H9 (cell line): ENCODE measurements at regions not wholly inside any gene's neighbourhood (a gene's known extent, or its start where the extent isn't known, plus 50 kb on each side); places are given as distances from the start of the nearest gene placed in this dataset.

Source experiments
- DNase-seq: peaks from one replicate; pipeline ENCODE4 v3.0.0-alpha.2; 2017
- H2AFZ ChIP-seq: one replicate; pipeline ENCODE4 v1.6.1; 2013; ENCODE audit warnings: mild to moderate bottlenecking, low read length, control low read depth, moderate library complexity
- H2AK5ac ChIP-seq: 2 replicates; pipeline ENCODE4 v1.6.1; 2013; ENCODE audit warnings: low read length, control low read depth, mixed read lengths; ENCODE audit not compliant: insufficient read length
- H2BK120ac ChIP-seq: one replicate; pipeline ENCODE4 v1.6.1; 2013; ENCODE audit warnings: low read depth, mild to moderate bottlenecking, low read length, control low read depth, inconsistent platforms; ENCODE audit not compliant: poor library complexity, severe bottlenecking
- H2BK12ac ChIP-seq: 2 replicates; pipeline ENCODE4 v1.6.1; 2013; ENCODE audit warnings: low read length, control low read depth, mixed read lengths, low read depth; ENCODE audit not compliant: insufficient read length
- H2BK15ac ChIP-seq: 2 replicates; pipeline ENCODE4 v1.6.1; 2013; ENCODE audit warnings: low read depth, low read length, control low read depth
- H2BK20ac ChIP-seq: one replicate; pipeline ENCODE4 v1.6.1; 2013; ENCODE audit warnings: low read depth, mild to moderate bottlenecking, low read length, control low read depth, inconsistent platforms; ENCODE audit not compliant: poor library complexity, severe bottlenecking
- H2BK5ac ChIP-seq: 2 replicates; pipeline ENCODE4 v1.6.1; 2013; ENCODE audit warnings: low read length, control low read depth, mixed read lengths; ENCODE audit not compliant: insufficient read length
- H3K14ac ChIP-seq: 2 replicates; pipeline ENCODE4 v1.6.1; 2013; ENCODE audit warnings: low read length, control low read depth; ENCODE audit not compliant: insufficient read depth
- H3K18ac ChIP-seq: 2 replicates; pipeline ENCODE4 v1.6.1; 2013; ENCODE audit warnings: low read depth, mild to moderate bottlenecking, mixed read lengths, low read length, control low read depth; ENCODE audit not compliant: insufficient read length
- H3K23ac ChIP-seq: 2 replicates; pipeline ENCODE4 v1.6.1; 2013; ENCODE audit warnings: low read length, control low read depth, mixed read lengths, low read depth; ENCODE audit not compliant: insufficient read length
- H3K23me2 ChIP-seq: 2 replicates; pipeline ENCODE4 v1.6.1; 2013; ENCODE audit warnings: low read depth, mild to moderate bottlenecking, mixed read lengths, low read length, control low read depth; ENCODE audit not compliant: insufficient read length, poor library complexity, severe bottlenecking
- H3K27ac ChIP-seq: 2 replicates; pipeline ENCODE4 v1.5.1; 2013; ENCODE audit warnings: low read length, control low read depth, mixed read lengths, low read depth; ENCODE audit not compliant: insufficient read length
- H3K27me3 ChIP-seq: 2 replicates; pipeline ENCODE4 v1.6.1; 2013; ENCODE audit warnings: low read length, control low read depth, inconsistent platforms; ENCODE audit not compliant: insufficient read depth
- H3K4ac ChIP-seq: 2 replicates; pipeline ENCODE4 v1.6.1; 2013; ENCODE audit warnings: low read depth, mild to moderate bottlenecking, control low read depth, inconsistent platforms, low read length, moderate library complexity
- H3K4me1 ChIP-seq: 2 replicates; pipeline ENCODE4 v1.6.1; 2013; ENCODE audit warnings: low read length, control low read depth, inconsistent platforms; ENCODE audit not compliant: insufficient read depth
- H3K4me2 ChIP-seq: 2 replicates; pipeline ENCODE4 v1.6.1; 2013; ENCODE audit warnings: low read length, control low read depth, mixed read lengths; ENCODE audit not compliant: insufficient read length, insufficient read depth
- H3K56ac ChIP-seq: 2 replicates; pipeline ENCODE4 v1.6.1; 2013; ENCODE audit warnings: low read depth, mild to moderate bottlenecking, mixed read lengths, low read length, control low read depth; ENCODE audit not compliant: insufficient read length
- H3K79me1 ChIP-seq: 2 replicates; pipeline ENCODE4 v1.6.1; 2013; ENCODE audit warnings: low read depth, mild to moderate bottlenecking, moderate library complexity, low read length, control low read depth, inconsistent platforms; ENCODE audit not compliant: insufficient read depth, poor library complexity, severe bottlenecking
- H3K79me2 ChIP-seq: 2 replicates; pipeline ENCODE4 v1.6.1; 2013; ENCODE audit warnings: low read length, control low read depth, inconsistent platforms; ENCODE audit not compliant: insufficient read depth
- H3K9ac ChIP-seq: 2 replicates; pipeline ENCODE4 v1.6.1; 2013; ENCODE audit warnings: low read length, control low read depth, mixed read lengths; ENCODE audit not compliant: insufficient read length; ENCODE audit errors: extremely low read depth
- H3K9me3 ChIP-seq: one replicate; pipeline ENCODE4 v1.6.1; 2013; ENCODE audit warnings: low read depth, low read length, inconsistent platforms; ENCODE audit not compliant: control insufficient read depth
- H3T11ph ChIP-seq: one replicate; pipeline ENCODE4 v1.6.1; 2013; ENCODE audit warnings: mild to moderate bottlenecking, low read length, control low read depth, inconsistent platforms
- H4K20me1 ChIP-seq: one replicate; pipeline ENCODE4 v1.6.1; 2013; ENCODE audit not compliant: control insufficient read depth, insufficient read length, insufficient read depth
- H4K5ac ChIP-seq: 2 replicates; pipeline ENCODE4 v1.6.1; 2013; ENCODE audit warnings: low read depth, mild to moderate bottlenecking, mixed read lengths, low read length, control low read depth; ENCODE audit not compliant: insufficient read length
- H4K8ac ChIP-seq: replicated peaks from 2 replicates; pipeline ENCODE4 v1.6.1; 2013; ENCODE audit warnings: low read length, control low read depth, mixed read lengths, low read depth; ENCODE audit not compliant: insufficient read length
- H4K91ac ChIP-seq: 2 replicates; pipeline ENCODE4 v1.6.1; 2013; ENCODE audit warnings: low read depth, mild to moderate bottlenecking, moderate library complexity, mixed read lengths, low read length, control low read depth; ENCODE audit not compliant: insufficient read length
- H3K27ac Mint-ChIP-seq, 3 experiments: 2 replicates in 2 of 3; 3 replicates in 1 of 3; pipeline ENCODE4 v1.8.0; 2020 to 2021; ENCODE audit warnings: mixed read lengths in 3 of 3, mild to moderate bottlenecking in 1 of 3, moderate library complexity in 1 of 3
- H3K27me3 Mint-ChIP-seq: 2 replicates; pipeline ENCODE4 v1.8.0; 2021; ENCODE audit warnings: low read depth, mild to moderate bottlenecking, moderate library complexity, mixed read lengths
- H3K36me3 Mint-ChIP-seq, 3 experiments: 2 replicates in 2 of 3; 3 replicates in 1 of 3; pipeline ENCODE4 v1.8.0; 2020 to 2021; ENCODE audit warnings: low read depth in 3 of 3, mixed read lengths in 3 of 3; ENCODE audit not compliant: insufficient read depth in 1 of 3
- H3K4me1 Mint-ChIP-seq, 2 experiments: 2 replicates each; pipeline ENCODE4 v1.8.0; 2020; ENCODE audit warnings: mixed read lengths in 2 of 2
- H3K4me3 Mint-ChIP-seq, 2 experiments: 2 replicates in 1 of 2; 3 replicates in 1 of 2; pipeline ENCODE4 v1.8.0; 2020 to 2021; ENCODE audit warnings: mild to moderate bottlenecking in 2 of 2, mixed read lengths in 2 of 2, moderate library complexity in 1 of 2
- H3K9me3 Mint-ChIP-seq, 2 experiments: 2 replicates in 1 of 2; 3 replicates in 1 of 2; pipeline ENCODE4 v1.8.0; 2020; ENCODE audit warnings: mild to moderate bottlenecking in 2 of 2, mixed read lengths in 2 of 2, moderate library complexity in 1 of 2
- CTCF ChIP-seq: fragments of 200-600 bp; sonication (generic); conservative IDR thresholded peaks from 3 replicates; pipeline ENCODE4 v1.8.0; 2021; ENCODE audit warnings: antibody characterized with exemption, mild to moderate bottlenecking
- WGBS: extraction: QIAGEN DNeasy Blood & Tissue Kit; methylation state at CpG from one replicate; pipeline ENCODE4 v1.1.7; 2013; ENCODE audit warnings: missing lambda C conversion rate, low lambda C conversion rate, mixed read lengths; ENCODE audit not compliant: insufficient read length; ENCODE audit errors: extremely low coverage; 5-methylcytosine and 5-hydroxymethylcytosine counted together

- no peak overlapping the region for H2BK15ac ChIP-seq
- no peaks in the 10 kb centered on the region for H3K79me2 ChIP-seq
- no peaks in the 10 kb centered on the region for H3K4me1 ChIP-seq
- H3K4me1 Mint-ChIP-seq: peaks cover 3 to 4% of the 10 kb centered on the region in 2 experiments
- no peak overlapping the region for H2BK5ac ChIP-seq
- no peak overlapping the region for H2BK12ac ChIP-seq
- no peak overlapping the region for H3K9ac ChIP-seq
- no peaks in the 10 kb centered on the region; a peak in 1 of 5 replicates for H3K9me3 Mint-ChIP-seq
- no peak overlapping the region for H3K23ac ChIP-seq
- H3K4ac ChIP-seq: no peak overlapping the region
- H3K4me3 Mint-ChIP-seq: no peak overlapping the region
- TF ChIP-seq CTCF: no peak
- no peak overlapping the region for H3T11ph ChIP-seq
- no peak overlapping the region for H4K91ac ChIP-seq
- H3K23me2 ChIP-seq: no peaks in the 10 kb centered on the region
- no peak overlapping the region for H3K56ac ChIP-seq
- no peak overlapping the region for H3K27ac ChIP-seq
- no CpG with 5 or more reads among the region's 1 CpG for WGBS
- no peaks in the 10 kb centered on the region for H3K27me3 ChIP-seq
- no peaks in the 10 kb centered on the region for H3K27me3 Mint-ChIP-seq
- H3K14ac ChIP-seq: no peak overlapping the region
- H4K8ac ChIP-seq: no peak overlapping the region
- no peaks in the 10 kb centered on the region for H3K79me1 ChIP-seq
- no peaks in the 10 kb centered on the region for H4K20me1 ChIP-seq
- H3K36me3 Mint-ChIP-seq: peaks cover 0 to 6% (median 0%) of the 10 kb centered on the region in 3 experiments; a peak in 1 of 7 replicates
- no peak for DNase-seq
- no peak overlapping the region for H3K18ac ChIP-seq
- no peak overlapping the region for H2BK120ac ChIP-seq
- no peaks in the 10 kb centered on the region for H3K9me3 ChIP-seq
- H3K27ac Mint-ChIP-seq: no peak overlapping the region
- no peak overlapping the region for H3K4me2 ChIP-seq
- no peak overlapping the region for H2AFZ ChIP-seq
- no peak overlapping the region for H4K5ac ChIP-seq
- no peak overlapping the region for H2AK5ac ChIP-seq
- H2BK20ac ChIP-seq: no peak overlapping the region
These were observed 708.4 kb upstream of the CBLB start for GRCh38 chr3:106577241-106577640.
